ENCODE measurements at regions not wholly inside any gene's neighbourhood (a gene's known extent, or its start where the extent isn't known, plus 50 kb on each side); places are given as distances from the start of the nearest gene placed in this dataset.

GRCh38 chr1:213821175-213821942 lies 166.4 kb upstream of the PROX1 start:
- DNase-seq, result no peak

GRCh38 chr1:213821943-213822334 lies 165.8 kb upstream of the PROX1 start:
- no peak for DNase-seq

GRCh38 chr1:213826891-213827290 lies 160.9 kb upstream of the PROX1 start:
- no peak for DNase-seq

- no peak for DNase-seq
Observed at GRCh38 chr1:213828867-213829266, 158.9 kb upstream of the PROX1 start.

- no peak for DNase-seq
Observed at GRCh38 chr1:213829780-213830179, 158.0 kb upstream of the PROX1 start.

GRCh38 chr1:213830371-213830770 lies 157.4 kb upstream of the PROX1 start:
- DNase-seq, result no peak

- DNase-seq, result no peak
Observed at GRCh38 chr1:213840575-213840974, 147.2 kb upstream of the PROX1 start.

GRCh38 chr1:213844632-213845031 lies 143.1 kb upstream of the PROX1 start:
- no peak for DNase-seq

GRCh38 chr1:213852107-213852506 lies 135.7 kb upstream of the PROX1 start:
- no peak for DNase-seq

GRCh38 chr1:213858581-213858980 lies 129.2 kb upstream of the PROX1 start:
- no peak for DNase-seq

GRCh38 chr1:213861841-213862240 lies 125.9 kb upstream of the PROX1 start:
- no peak for DNase-seq

- no peak for DNase-seq
Observed at GRCh38 chr1:213864091-213864490, 123.7 kb upstream of the PROX1 start.

- DNase-seq, result no peak
Observed at GRCh38 chr1:213868482-213868881, 119.3 kb upstream of the PROX1 start.

GRCh38 chr1:213871179-213871578 lies 116.6 kb upstream of the PROX1 start:
- no peak for DNase-seq

GRCh38 chr1:213874789-213875188 lies 113.0 kb upstream of the PROX1 start:
- no peak for DNase-seq

- DNase-seq, result no peak
Observed at GRCh38 chr1:213876531-213876930, 111.2 kb upstream of the PROX1 start.

GRCh38 chr1:213883618-213884017 lies 104.2 kb upstream of the PROX1 start:
- no peak for DNase-seq

- DNase-seq, result no peak
Observed at GRCh38 chr1:213884402-213884801, 103.4 kb upstream of the PROX1 start.

- DNase-seq, result no peak
Observed at GRCh38 chr1:213884942-213885341, 102.8 kb upstream of the PROX1 start.

- no peak for DNase-seq
Observed at GRCh38 chr1:213887842-213888241, 99.9 kb upstream of the PROX1 start.

GRCh38 chr1:213891989-213892902 lies 95.5 kb upstream of the PROX1 start:
- DNase-seq, result no peak

GRCh38 chr1:213898684-213899083 lies 89.1 kb upstream of the PROX1 start:
- DNase-seq, result no peak

- no peak for DNase-seq
Observed at GRCh38 chr1:213899413-213899812, 88.4 kb upstream of the PROX1 start.

GRCh38 chr1:213905344-213905743 lies 82.4 kb upstream of the PROX1 start:
- DNase-seq, result no peak

All from NCI-H226 (cell line).